NB4 (cell line): ENCODE measurements at regions not wholly inside any gene's neighbourhood (a gene's known extent, or its start where the extent isn't known, plus 50 kb on each side); places are given as distances from the start of the nearest gene placed in this dataset.
A peak's percentile ranks its signal among the peaks of the same experiment; 100 is the strongest.

Source experiments
- POLR2A ChIP-seq: IDR thresholded peaks from 2 replicates; pipeline ENCODE4 v1.6.1; 2011; ENCODE audit warnings: mild to moderate bottlenecking; ENCODE audit not compliant: insufficient read length; ENCODE audit errors: extremely low read depth
- TF ChIP-seq, protein P1 (sequence below): IDR thresholded peaks from one replicate; pipeline ENCODE4 v1.5.1; 2012; ENCODE audit warnings: low read depth, low read length
- TF ChIP-seq, protein P2 (sequence below): IDR thresholded peaks from 2 replicates; pipeline ENCODE4 v1.6.1; 2011; ENCODE audit warnings: low read depth, low read length

DNA sequence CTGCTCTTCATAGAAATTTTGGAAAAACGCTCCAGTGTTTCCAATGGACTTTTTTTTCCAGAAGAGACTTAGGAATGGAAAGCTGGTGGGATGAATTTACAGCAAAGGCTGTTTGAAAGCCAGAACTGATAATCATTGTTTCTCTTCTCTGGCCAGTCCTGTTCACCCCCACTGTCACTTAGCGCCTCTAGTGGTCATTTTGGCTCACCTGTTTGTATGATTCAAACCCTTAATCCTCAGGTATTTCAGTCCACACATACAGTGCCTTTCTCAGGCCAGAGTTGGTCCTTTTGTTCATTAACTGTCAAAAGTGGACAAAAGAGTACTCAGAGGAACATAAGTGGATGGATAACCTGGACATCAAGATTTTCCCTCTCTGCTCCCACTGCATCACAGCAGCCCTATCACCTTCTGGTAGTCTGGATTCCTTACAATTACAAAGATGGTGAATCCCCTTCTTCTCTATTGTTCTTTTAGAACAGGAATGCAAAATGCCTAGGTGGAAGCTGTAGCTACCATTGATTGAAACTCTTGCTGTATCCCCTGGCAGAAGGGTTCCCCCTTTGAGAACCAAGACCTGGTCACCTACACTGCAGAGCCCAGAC, 177.6 kb upstream of the OLFM3 start:
- TF ChIP-seq, protein P1, sequence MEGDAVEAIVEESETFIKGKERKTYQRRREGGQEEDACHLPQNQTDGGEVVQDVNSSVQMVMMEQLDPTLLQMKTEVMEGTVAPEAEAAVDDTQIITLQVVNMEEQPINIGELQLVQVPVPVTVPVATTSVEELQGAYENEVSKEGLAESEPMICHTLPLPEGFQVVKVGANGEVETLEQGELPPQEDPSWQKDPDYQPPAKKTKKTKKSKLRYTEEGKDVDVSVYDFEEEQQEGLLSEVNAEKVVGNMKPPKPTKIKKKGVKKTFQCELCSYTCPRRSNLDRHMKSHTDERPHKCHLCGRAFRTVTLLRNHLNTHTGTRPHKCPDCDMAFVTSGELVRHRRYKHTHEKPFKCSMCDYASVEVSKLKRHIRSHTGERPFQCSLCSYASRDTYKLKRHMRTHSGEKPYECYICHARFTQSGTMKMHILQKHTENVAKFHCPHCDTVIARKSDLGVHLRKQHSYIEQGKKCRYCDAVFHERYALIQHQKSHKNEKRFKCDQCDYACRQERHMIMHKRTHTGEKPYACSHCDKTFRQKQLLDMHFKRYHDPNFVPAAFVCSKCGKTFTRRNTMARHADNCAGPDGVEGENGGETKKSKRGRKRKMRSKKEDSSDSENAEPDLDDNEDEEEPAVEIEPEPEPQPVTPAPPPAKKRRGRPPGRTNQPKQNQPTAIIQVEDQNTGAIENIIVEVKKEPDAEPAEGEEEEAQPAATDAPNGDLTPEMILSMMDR, result peak; percentile 67
- TF ChIP-seq, protein P2, sequence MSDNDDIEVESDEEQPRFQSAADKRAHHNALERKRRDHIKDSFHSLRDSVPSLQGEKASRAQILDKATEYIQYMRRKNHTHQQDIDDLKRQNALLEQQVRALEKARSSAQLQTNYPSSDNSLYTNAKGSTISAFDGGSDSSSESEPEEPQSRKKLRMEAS, result no peak
- no peak for TF ChIP-seq POLR2A
